KOPT-K1 (cell line): ENCODE measurements at regions not wholly inside any gene's neighbourhood (a gene's known extent, or its start where the extent isn't known, plus 50 kb on each side); places are given as distances from the start of the nearest gene placed in this dataset.
"Not testable (repeated sequence)": the region's sequence is repeated elsewhere in the genome, so short reads cannot be mapped to it uniquely, and the experiment has no call there.

Source experiments
- H3K27ac ChIP-seq: fragments of 200-600 bp; sonication (generic); 2 replicates; pipeline ENCODE4 v1.5.1; 2016; ENCODE audit warnings: antibody characterized with exemption, mild to moderate bottlenecking, low read depth, low read length; ENCODE audit not compliant: poor library complexity, severe bottlenecking
- H3K36me3 ChIP-seq: fragments of 200-600 bp; sonication (generic); 2 replicates; pipeline ENCODE4 v1.5.1; 2017; ENCODE audit warnings: antibody characterized with exemption, mild to moderate bottlenecking, low read length, moderate library complexity; ENCODE audit not compliant: insufficient read depth
- H3K9me3 ChIP-seq: fragments of 200-600 bp; sonication (generic); 2 replicates; pipeline ENCODE4 v1.5.1; 2017; ENCODE audit warnings: antibody characterized with exemption, low read length, mild to moderate bottlenecking; ENCODE audit not compliant: insufficient read depth, poor library complexity, severe bottlenecking

- peaks cover 19% of the 10 kb centered on the region for H3K9me3 ChIP-seq
- H3K36me3 ChIP-seq, H3K27ac ChIP-seq: not testable (repeated sequence)
Observed at GRCh38 chr4:10388146-10388545, 69.1 kb downstream of the ZNF518B start.

- Histone ChIP-seq H3K27ac (no peak overlapping the region), H3K9me3 (peaks cover 8% of the 10 kb centered on the region), H3K36me3 (no peaks in the 10 kb centered on the region)
Observed at GRCh38 chr4:10385994-10386394, 71.2 kb downstream of the ZNF518B start.

- Histone ChIP-seq H3K9me3 (no peaks in the 10 kb centered on the region), H3K36me3 (no peaks in the 10 kb centered on the region), H3K27ac (no peak overlapping the region)
Observed at GRCh38 chr4:10384974-10385373, 72.3 kb downstream of the ZNF518B start.

GRCh38 chr4:10383417-10383816 is 73.8 kb downstream of the ZNF518B start:
- no peak overlapping the region for H3K27ac ChIP-seq
- H3K9me3 ChIP-seq, result no peaks in the 10 kb centered on the region
- H3K36me3 ChIP-seq, result no peaks in the 10 kb centered on the region

- not testable (repeated sequence) for H3K9me3 ChIP-seq, H3K27ac ChIP-seq, H3K36me3 ChIP-seq
Observed at GRCh38 chr4:10382171-10382570, 75.1 kb downstream of the ZNF518B start.

GRCh38 chr4:10381146-10381545 is 76.1 kb downstream of the ZNF518B start:
- no peaks in the 10 kb centered on the region for H3K36me3 ChIP-seq
- no peak overlapping the region for H3K27ac ChIP-seq
- H3K9me3 ChIP-seq, result no peaks in the 10 kb centered on the region

GRCh38 chr4:10380735-10381134 is 76.5 kb downstream of the ZNF518B start:
- Histone ChIP-seq H3K9me3 (no peaks in the 10 kb centered on the region), H3K27ac (no peak overlapping the region), H3K36me3 (no peaks in the 10 kb centered on the region)

- no peak overlapping the region for H3K27ac ChIP-seq
- H3K9me3 ChIP-seq, result peaks cover 4% of the 10 kb centered on the region
- H3K36me3 ChIP-seq, result no peaks in the 10 kb centered on the region
Observed at GRCh38 chr4:10371869-10372471, 85.3 kb downstream of the ZNF518B start.

- Histone ChIP-seq H3K27ac (no peak overlapping the region), H3K9me3 (peaks cover 4% of the 10 kb centered on the region), H3K36me3 (no peaks in the 10 kb centered on the region)
Observed at GRCh38 chr4:10371121-10371520, 86.1 kb downstream of the ZNF518B start.

GRCh38 chr4:10369517-10369916 is 87.7 kb downstream of the ZNF518B start:
- Histone ChIP-seq H3K27ac (no peak overlapping the region), H3K36me3 (no peaks in the 10 kb centered on the region), H3K9me3 (peaks cover 4% of the 10 kb centered on the region)

- Histone ChIP-seq H3K36me3 (no peaks in the 10 kb centered on the region), H3K27ac (no peak overlapping the region), H3K9me3 (peaks cover 1% of the 10 kb centered on the region)
Observed at GRCh38 chr4:10366628-10367027, 90.6 kb downstream of the ZNF518B start.

GRCh38 chr4:10364194-10364593 is 93.0 kb downstream of the ZNF518B start:
- H3K9me3 ChIP-seq, result no peaks in the 10 kb centered on the region
- H3K27ac ChIP-seq, result no peak overlapping the region
- no peaks in the 10 kb centered on the region for H3K36me3 ChIP-seq

GRCh38 chr4:10354746-10355145 is 102.5 kb downstream of the ZNF518B start:
- Histone ChIP-seq H3K27ac (no peak overlapping the region), H3K9me3 (peaks cover 19% of the 10 kb centered on the region), H3K36me3 (no peaks in the 10 kb centered on the region)

GRCh38 chr4:10354225-10354624 is 103.0 kb downstream of the ZNF518B start:
- Histone ChIP-seq H3K27ac (no peak overlapping the region), H3K9me3 (peaks cover 19% of the 10 kb centered on the region), H3K36me3 (no peaks in the 10 kb centered on the region)

GRCh38 chr4:10353110-10353509 is 104.1 kb downstream of the ZNF518B start:
- H3K9me3 ChIP-seq, result peaks cover 19% of the 10 kb centered on the region
- no peak overlapping the region for H3K27ac ChIP-seq
- H3K36me3 ChIP-seq, result no peaks in the 10 kb centered on the region

GRCh38 chr4:10348241-10348640 is 109.0 kb downstream of the ZNF518B start:
- Histone ChIP-seq H3K9me3 (peaks cover 9% of the 10 kb centered on the region), H3K36me3 (no peaks in the 10 kb centered on the region), H3K27ac (no peak overlapping the region)
